Choroid plexus epithelial cell (primary cell): ENCODE measurements at regions not wholly inside any gene's neighbourhood (a gene's known extent, or its start where the extent isn't known, plus 50 kb on each side); places are given as distances from the start of the nearest gene placed in this dataset.

Source experiments
- DNase-seq: peaks from one replicate; pipeline ENCODE4 v3.0.0-alpha.2; 2010; ENCODE audit warnings: low read depth
- H3K4me3 ChIP-seq: 2 replicates; pipeline ENCODE4 v1.5.1; 2011; ENCODE audit warnings: low read depth, mild to moderate bottlenecking, control low read depth, low read length, moderate library complexity
- CTCF ChIP-seq: conservative IDR thresholded peaks from 2 replicates; pipeline ENCODE4 v1.5.1; 2011; ENCODE audit warnings: low read depth, mild to moderate bottlenecking, control low read depth, inconsistent platforms, low read length, moderate library complexity

- no peak for DNase-seq
- no peak overlapping the region for H3K4me3 ChIP-seq
- TF ChIP-seq CTCF: no peak
These were observed 339.4 kb downstream of the SPRY2 start for GRCh38 chr13:80001510-80001842.

GRCh38 chr13:80000684-80001509 lies 340.0 kb downstream of the SPRY2 start:
- no peak for TF ChIP-seq CTCF
- no peak for DNase-seq
- H3K4me3 ChIP-seq: no peak overlapping the region

- H3K4me3 ChIP-seq: no peak overlapping the region
- no peak for TF ChIP-seq CTCF
- DNase-seq: no peak
These were observed 341.3 kb downstream of the SPRY2 start for GRCh38 chr13:79999601-80000000.

GRCh38 chr13:79998381-79998880 lies 342.5 kb downstream of the SPRY2 start:
- no peak for TF ChIP-seq CTCF

GRCh38 chr13:79997244-79997643 lies 343.7 kb downstream of the SPRY2 start:
- TF ChIP-seq CTCF: no peak
- no peak for DNase-seq
- H3K4me3 ChIP-seq: no peak overlapping the region

More at GRCh38 chr13:79998381-79998880, 342.5 kb downstream of the SPRY2 start:
- H3K4me3 ChIP-seq: no peak overlapping the region
- DNase-seq: no peak

GRCh38 chr13:79995334-79995733 lies 345.6 kb downstream of the SPRY2 start:
- H3K4me3 ChIP-seq: no peak overlapping the region
- no peak for TF ChIP-seq CTCF
- peak; percentile 81 for DNase-seq

- H3K4me3 ChIP-seq: no peak overlapping the region
- peak; percentile 49 for DNase-seq
- no peak for TF ChIP-seq CTCF
These were observed 348.8 kb downstream of the SPRY2 start for GRCh38 chr13:79992111-79992510.
